ENCODE measurements at regions not wholly inside any gene's neighbourhood (a gene's known extent, or its start where the extent isn't known, plus 50 kb on each side); places are given as distances from the start of the nearest gene placed in this dataset.

DNA sequence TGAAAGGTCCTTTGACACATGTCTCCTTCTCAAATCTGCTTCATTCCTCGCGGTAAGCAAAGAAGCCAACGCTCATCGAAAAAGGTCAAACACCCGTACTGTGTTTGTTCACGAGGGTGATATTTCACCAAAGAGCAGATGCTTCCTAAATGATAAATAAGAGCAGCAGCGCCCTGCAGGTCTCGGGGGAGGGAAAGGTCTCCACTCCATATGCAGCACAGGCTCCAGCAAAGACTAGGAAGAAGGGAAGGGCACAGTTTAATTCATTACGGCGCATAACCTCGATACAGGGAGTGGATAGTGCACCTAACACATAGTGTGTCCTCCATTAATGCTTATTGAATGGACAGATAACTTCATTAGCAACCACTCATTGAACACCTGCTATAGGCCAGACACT, 593.3 kb downstream of the CDK5RAP2 start:
- no peak for DNase-seq

GRCh38 chr9:119986205-119986604, 593.8 kb downstream of the CDK5RAP2 start:
- DNase-seq, result no peak

DNA sequence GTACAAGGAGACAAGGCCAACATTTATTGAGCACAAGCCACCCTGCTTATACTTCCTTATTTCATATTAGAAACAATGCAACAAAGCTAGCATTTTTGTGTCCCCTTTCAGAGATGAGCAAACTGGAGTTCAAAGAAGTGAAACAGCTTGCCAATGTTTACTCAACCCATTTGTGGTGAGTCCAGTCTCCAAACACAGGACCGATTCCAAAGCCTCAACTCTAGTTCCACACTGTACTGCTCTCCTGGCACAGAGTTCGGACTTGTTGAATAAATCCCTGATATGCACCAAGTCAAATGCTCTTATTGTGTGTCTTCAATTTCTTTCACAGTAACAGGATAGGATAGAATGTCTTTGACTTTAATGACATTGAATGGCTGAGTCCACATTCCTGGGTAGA, 604.8 kb upstream of the BRINP1 start:
- DNase-seq, result no peak

DNA sequence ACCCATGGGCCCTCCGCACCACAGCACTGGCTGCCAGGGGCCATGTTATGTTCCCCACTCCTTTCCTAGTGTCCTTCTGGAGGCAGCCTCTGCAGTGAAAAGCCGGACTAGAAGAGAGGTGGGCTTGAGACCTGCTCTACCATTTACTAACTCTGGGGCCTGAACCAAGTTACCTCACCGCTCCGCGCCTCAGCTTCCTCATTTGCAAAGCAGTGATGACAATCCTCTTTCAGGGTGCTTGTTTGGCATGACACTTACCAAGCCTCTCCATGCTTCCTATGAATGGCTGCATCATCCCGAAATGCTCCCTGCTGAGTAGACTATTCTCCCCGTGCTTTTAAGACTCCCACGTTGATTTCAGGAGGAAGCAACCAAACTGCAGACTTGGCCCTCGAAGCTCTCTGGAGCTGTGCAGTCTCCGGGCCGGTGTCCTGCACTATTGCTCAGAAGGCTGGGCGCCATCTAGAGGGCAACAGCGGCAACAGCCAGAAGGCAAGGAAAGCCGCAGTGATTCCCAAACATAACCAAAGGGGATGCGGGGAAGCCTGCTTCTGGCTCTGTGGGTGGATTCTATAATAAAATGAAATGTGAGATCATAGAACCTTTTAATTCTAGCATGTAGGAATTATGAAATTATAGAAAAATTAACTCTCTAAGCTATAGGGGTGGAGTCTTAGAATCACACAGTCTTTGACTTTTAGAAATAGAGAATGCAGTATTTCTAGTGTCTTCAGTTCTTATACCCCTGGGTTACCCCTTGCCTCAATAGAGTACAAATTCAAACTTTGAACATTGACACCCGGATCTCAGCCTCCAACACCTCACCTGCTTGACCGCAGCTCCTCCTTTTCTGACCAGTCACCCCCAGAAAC, 599.8 kb upstream of the BRINP1 start:
- DNase-seq, result peak; percentile 85

- DNase-seq, result peak; percentile 23
Observed at GRCh38 chr9:119967867-119968535, 598.8 kb upstream of the BRINP1 start.

DNA sequence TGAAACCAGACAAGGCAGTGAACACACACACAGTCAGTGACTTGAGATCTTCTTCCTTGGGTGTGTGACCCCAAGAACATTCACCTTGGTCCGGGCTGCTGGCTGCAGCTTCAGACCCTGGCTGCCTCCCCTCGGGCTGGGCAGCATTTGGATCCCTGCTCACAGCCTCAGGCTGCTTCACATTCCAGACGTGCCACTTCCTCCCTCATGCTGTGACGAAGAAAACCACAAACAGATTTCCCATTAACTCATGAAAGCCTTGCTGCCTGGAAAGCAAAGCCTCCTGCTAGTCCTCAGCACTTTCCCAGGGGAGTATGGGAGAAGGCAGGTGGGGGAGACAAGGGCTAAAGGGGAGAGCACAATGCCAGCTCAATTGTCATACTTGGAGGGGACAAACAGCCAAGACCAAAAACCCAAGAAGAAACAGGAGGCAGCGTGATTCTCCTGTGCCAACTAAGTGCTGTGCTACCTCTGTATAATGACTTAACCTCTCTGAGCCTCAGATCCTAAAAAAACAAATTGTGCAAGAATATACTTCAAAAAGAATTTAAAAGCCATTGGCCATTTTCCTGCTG, 594.6 kb upstream of the BRINP1 start:
- peak; percentile 2 for DNase-seq

DNA sequence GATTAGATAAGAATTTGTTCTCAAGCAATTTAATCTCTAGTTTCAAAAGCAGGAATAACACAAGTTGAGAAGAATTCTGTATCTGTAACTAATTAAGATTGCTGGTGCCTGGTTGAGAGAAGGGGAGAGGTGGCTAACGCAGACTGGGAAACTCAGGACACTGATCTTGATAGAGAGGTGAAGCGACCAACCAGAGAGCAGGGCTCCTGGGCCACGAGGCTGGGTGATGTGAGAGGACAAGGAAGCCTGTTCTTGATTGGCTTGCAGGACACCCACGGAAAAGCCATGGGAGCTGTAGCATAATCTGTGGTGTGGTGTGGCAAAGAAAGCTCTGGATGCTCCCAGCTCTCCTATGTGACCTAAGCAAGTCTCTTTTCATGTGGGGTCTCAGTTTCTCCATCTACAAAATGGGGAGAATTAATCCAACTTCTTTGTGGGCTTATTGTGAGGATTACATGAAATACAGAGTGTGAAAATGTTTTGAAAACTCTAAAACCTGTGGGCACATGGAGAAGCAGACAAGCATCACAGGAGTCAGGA, 594.1 kb upstream of the BRINP1 start:
- DNase-seq, result peak; percentile 27

DNA sequence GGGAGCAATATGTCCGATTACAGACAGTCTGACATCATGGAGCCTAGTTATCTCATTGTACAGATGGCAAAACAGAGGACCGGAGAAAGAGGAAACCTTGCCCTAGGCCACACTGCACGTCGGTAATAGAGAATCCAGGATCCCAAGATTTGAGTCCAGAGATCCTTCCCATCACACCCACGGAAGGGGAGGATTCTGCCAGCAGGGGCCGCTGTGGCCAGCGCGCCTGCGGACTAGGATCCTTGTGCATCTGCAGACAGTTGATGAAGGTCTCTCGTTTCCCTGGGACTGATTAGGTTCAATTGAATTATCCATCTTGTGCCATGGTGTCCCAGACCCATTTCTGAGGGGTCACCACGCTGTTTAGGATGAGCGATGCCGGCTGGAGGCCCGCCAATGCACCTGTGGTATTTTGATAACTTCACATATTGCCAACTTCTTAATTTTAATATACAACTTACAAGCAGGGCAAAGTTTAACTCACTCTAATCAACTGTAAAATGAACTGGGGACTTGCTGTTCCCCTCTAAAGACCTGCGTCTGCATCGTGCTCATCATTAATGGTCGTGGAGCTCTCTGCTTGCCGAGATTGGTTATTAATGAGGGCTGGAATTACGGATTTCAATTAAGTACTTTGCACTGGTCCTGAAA, 592.7 kb upstream of the BRINP1 start:
- peak; percentile 59 for DNase-seq

DNA sequence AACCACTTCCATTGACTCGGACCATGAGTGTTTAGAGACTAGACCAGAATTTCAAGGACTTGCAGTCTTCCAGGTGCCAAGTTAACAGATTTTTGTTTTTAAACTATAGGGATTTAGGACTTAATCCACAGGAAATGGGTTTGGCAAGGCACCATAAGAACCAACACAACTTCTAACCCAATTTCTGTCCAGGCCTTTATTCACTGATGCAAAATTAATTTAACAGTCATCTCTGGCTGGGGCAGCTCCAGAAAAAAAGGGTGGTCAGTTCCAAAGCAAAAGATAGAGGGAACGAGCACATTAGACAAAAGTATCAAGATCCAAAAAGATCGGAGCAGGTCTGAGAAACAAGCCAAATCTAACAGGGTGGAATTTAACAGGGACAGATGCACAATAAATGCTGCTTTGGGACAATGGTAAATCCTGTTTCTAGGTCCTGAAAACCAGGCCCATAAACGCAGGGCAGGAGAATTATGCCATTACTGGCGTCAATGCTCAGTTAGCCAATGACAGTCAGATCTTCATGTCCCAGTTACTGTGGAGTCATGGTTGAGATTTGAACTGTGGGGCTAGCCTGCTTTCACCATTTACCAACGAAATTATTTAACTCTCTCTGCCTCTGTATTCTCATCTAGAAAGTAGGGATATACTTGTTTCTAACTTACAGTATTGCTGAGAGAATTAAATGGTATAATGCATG, 590.8 kb upstream of the BRINP1 start:
- DNase-seq, result no peak

DNA sequence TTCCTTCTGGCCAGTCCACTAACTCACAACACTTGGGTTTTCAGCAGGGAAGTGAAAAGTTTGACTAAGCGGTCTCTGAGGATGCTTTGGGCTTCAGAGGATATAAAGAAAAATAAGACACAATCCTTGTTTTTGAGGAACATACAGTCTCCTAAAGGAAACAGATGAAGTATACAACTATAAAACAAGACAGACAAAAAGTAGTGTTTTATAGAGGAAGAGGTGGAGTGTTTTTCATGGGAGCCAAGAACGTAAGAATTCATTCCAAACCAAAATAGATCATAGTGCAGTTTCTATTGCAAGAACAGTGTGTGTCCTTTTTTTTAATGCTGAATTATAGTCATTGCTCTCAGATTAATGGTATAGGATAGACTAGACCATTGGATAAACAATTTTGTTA, 586.9 kb upstream of the BRINP1 start:
- DNase-seq, result no peak

- DNase-seq, result no peak
Observed at GRCh38 chr9:119955276-119955675, 586.0 kb upstream of the BRINP1 start.

DNA sequence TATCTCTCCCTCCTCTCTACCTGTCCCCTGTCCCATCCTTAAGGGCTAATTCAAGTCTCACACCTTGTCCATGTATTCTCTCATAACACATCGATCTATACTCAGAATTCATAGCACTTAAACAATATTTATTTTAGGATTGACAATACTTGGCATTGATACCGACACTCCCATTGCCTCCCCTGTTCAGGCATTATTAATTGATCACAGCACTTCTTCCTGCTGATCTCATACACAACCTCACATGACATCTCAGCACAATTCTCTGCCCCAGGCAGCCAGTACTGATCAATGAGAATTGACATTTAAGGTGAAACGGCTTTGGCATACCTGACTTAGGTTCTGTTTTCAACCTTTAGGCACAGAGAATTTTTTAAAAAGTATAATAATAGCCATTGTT, 582.4 kb upstream of the BRINP1 start:
- DNase-seq, result no peak

DNA sequence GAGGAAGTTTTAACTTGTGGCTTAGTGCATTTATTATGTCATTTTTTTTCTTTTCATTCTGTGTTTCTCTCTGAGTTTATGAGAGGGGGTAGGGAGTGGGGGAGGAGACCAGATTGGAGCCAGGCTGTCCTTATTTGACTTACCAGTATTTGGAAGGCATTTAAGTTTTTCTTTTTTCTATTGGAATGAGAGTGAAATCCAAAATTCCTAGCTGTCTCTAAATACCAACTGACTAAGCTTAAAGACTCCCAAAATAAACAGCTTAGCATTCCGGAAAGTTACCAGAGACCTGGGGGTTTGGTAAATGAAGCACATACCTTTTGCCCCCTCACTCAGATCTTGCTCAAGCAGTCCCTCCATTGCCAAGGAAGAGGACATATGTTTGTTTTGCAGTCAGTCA, 581.9 kb upstream of the BRINP1 start:
- DNase-seq, result no peak

DNA sequence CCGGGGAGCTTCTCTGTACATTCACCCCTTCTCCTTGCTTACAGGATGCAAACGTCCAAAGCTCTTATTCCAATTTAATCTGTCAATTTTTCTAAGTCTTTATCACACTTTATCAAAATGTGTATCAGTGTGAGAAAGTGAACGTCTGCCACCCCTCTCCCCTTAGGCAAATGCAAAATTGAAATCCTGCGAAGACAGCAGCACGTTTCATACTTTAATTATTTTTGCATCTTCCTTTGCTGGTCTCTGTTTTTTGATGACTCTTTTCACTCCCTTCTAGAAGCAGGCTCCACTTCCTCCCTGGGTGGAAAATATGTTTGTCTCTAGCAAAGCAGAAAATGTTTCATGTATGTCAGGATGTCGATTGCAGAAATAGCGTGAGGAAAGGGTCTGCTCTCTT, 576.5 kb upstream of the BRINP1 start:
- DNase-seq, result no peak

- DNase-seq, result no peak
Observed at GRCh38 chr9:119941091-119941490, 571.9 kb upstream of the BRINP1 start.

GRCh38 chr9:119938871-119939270, 569.6 kb upstream of the BRINP1 start:
- DNase-seq, result no peak

DNA sequence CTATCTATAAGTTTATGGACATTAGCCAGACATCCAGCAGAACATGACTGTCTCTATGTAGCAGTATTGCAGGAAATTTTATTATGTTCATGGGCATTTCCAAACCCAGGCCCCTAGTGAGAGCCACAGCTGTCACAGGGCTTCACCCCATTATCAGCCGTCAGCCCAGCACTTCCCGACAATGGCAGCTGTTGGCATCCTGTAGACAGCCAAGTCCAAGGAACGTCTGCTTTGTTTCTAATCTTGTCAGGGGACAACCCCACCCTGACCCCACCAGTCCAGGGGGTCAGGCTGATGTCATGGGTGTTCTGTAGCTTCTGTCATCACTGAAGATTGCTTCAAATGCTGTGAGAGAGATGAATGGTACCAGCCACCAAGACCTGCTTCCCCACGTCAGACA, 565.3 kb upstream of the BRINP1 start:
- DNase-seq, result no peak

- peak; percentile 75 for DNase-seq
Observed at GRCh38 chr9:119933191-119933590, 564.0 kb upstream of the BRINP1 start.

GRCh38 chr9:119924736-119925135, 555.5 kb upstream of the BRINP1 start:
- peak; percentile 5 for DNase-seq

GRCh38 chr9:119917175-119917574, 547.9 kb upstream of the BRINP1 start:
- DNase-seq, result no peak

- DNase-seq, result no peak
Observed at GRCh38 chr9:119907056-119907455, 537.8 kb upstream of the BRINP1 start.

DNA sequence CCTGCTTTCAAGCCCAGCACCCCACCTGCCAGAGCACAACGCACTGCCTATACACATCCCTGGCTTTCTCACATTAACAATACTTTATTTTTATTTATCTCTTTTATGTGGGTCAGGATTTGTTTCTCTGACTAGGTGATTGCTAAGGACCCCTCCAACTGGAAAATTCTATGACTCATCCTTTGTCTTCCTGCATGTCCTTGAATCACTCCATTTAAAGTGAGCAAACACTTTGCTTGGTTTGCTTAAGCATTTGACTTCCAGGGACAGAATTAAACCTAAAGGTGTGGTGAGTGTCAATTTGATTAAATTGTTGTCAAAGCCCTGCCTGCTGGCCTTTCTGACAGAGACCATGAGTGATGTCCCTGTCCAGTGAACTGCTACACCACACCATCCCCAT, 536.5 kb upstream of the BRINP1 start:
- DNase-seq, result no peak

DNA sequence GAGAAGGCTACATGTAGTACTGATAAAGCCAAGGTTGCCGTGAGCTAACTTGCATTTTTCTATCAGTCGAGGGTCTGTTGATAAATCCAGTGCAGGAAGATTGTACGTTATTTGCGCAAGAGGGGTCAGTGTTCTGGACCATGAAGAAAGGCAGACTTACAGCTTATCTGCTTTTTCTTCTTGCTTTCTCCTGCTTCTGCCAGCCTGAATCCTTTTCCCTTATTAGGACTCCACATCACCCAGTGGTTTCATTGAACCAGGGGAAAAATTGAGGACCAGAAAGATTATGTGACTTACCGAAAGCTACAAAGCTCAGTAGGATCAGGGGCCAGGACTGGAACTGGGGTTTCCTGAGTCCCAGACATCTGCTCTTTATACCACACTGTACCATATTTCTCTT, 534.6 kb upstream of the BRINP1 start:
- no peak for DNase-seq
